ENCODE measurements at regions not wholly inside any gene's neighbourhood (a gene's known extent, or its start where the extent isn't known, plus 50 kb on each side); places are given as distances from the start of the nearest gene placed in this dataset.

- no peak for TF ChIP-seq ZBTB26 (tag by site-specific recombination; optimal IDR thresholded peaks at IDR 0.05)
- no peak for TF ChIP-seq ZNF292 (tag by site-specific recombination; IDR thresholded peaks at IDR 0.05; ENCODE audit: borderline replicate concordance, low read depth)
- TF ChIP-seq ZNF645 (tag by site-specific recombination; IDR thresholded peaks at IDR 0.05), result no peak
Observed at GRCh38 chr2:52974127-52974526, 793.5 kb upstream of the CHAC2 start (continued).

- TF ChIP-seq ZNF302 (tag by site-specific recombination; IDR thresholded peaks at IDR 0.05; ENCODE audit: low read depth), result no peak
- TF ChIP-seq ZNF600 (tag by site-specific recombination; IDR thresholded peaks at IDR 0.05), result no peak
- no peak for TF ChIP-seq ZNF558 (tag by site-specific recombination; IDR thresholded peaks at IDR 0.05)
- no peak for TF ChIP-seq ZNF398 (tag by site-specific recombination; IDR thresholded peaks at IDR 0.05)
- TF ChIP-seq KLF1 (tag by site-specific recombination; IDR thresholded peaks at IDR 0.05), result no peak
- TF ChIP-seq ZNF501 (tag by site-specific recombination; IDR thresholded peaks at IDR 0.05), result no peak
- TF ChIP-seq ZBTB10 (tag by site-specific recombination; IDR thresholded peaks at IDR 0.05), result no peak
- TF ChIP-seq ZNF513 (tag by site-specific recombination; IDR thresholded peaks at IDR 0.05), result no peak
- TF ChIP-seq ZNF837 (tag by site-specific recombination; IDR thresholded peaks at IDR 0.05), result no peak
- no peak for TF ChIP-seq ZNF530 (tag by site-specific recombination; IDR thresholded peaks at IDR 0.05; ENCODE audit: low read depth)
- no peak for TF ChIP-seq PRDM1 (tag by site-specific recombination; IDR thresholded peaks at IDR 0.05)
- TF ChIP-seq ZNF341 (tag by site-specific recombination; IDR thresholded peaks at IDR 0.05; ENCODE audit: low read depth), result no peak
- no peak for TF ChIP-seq ZNF624 (tag by site-specific recombination; IDR thresholded peaks at IDR 0.05)
- TF ChIP-seq ZNF324 (tag by site-specific recombination; IDR thresholded peaks at IDR 0.05), result no peak
- TF ChIP-seq BCL11B (tag by site-specific recombination; IDR thresholded peaks at IDR 0.05; ENCODE audit: low read depth), result no peak
- no peak for TF ChIP-seq ZNF548 (tag by site-specific recombination; IDR thresholded peaks at IDR 0.05)
- no peak for TF ChIP-seq ZNF473 (tag by site-specific recombination; IDR thresholded peaks at IDR 0.05)
- no peak for TF ChIP-seq ATF2 (tag by site-specific recombination; IDR thresholded peaks at IDR 0.05; ENCODE audit: low read depth)
- TF ChIP-seq ZNF654 (tag by site-specific recombination; IDR thresholded peaks at IDR 0.05; ENCODE audit: low read depth), result no peak
- TF ChIP-seq ZNF148 (tag by site-specific recombination; IDR thresholded peaks at IDR 0.05; ENCODE audit: borderline replicate concordance), result no peak
- no peaks in the 10 kb centered on the region for H3K36me3 ChIP-seq (ENCODE audit: control insufficient read depth in 2 of 2, insufficient read depth in 1 of 2, low read length in 2 of 2)
- H3K9me3 ChIP-seq (ENCODE audit: control insufficient read depth, insufficient read depth, low read depth, low read length), result no peaks in the 10 kb centered on the region
- no peaks in the 10 kb centered on the region for H3K4me1 ChIP-seq (ENCODE audit: control insufficient read depth, insufficient read depth, low read length)
- ChIA-PET POLR2A (no interaction called here), CTCF (no interaction called here)
- no peak overlapping the region for H3K27ac ChIP-seq (ENCODE audit: extremely low read depth, low read depth, low read length)
- no peak overlapping the region for H3K4me3 ChIP-seq (ENCODE audit: low read depth, low read length)
Observed at GRCh38 chr2:52970642-52971041, 797.0 kb upstream of the CHAC2 start.
